ENCODE measurements at regions not wholly inside any gene's neighbourhood (a gene's known extent, or its start where the extent isn't known, plus 50 kb on each side); places are given as distances from the start of the nearest gene placed in this dataset.

- TF ChIP-seq CREM (IDR thresholded peaks at IDR 0.05; ENCODE audit: low read depth) (no peak), HDAC2 (IDR thresholded peaks at IDR 0.05) (no peak), ATF2 (IDR thresholded peaks at IDR 0.05; ENCODE audit: low read length) (no peak), ELK1 (IDR thresholded peaks at IDR 0.05; ENCODE audit: low read depth, low read length) (no peak), EZH2 (IDR thresholded peaks at IDR 0.05; ENCODE audit: borderline replicate concordance, control insufficient read depth, low read depth, low read length) (no peak), TAF1 (IDR thresholded peaks at IDR 0.05; ENCODE audit: borderline replicate concordance, low read depth, low read length) (no peak)
Measured at GRCh38 chr17:33528846-33529245, 235.8 kb upstream of the ASIC2 start (continued).

GRCh38 chr17:33529816-33530215 lies 236.7 kb upstream of the ASIC2 start:
- DNase-seq (ENCODE audit: low read depth, low spot score) (no peak), FAIRE-seq (no peak), ATAC-seq (no peak)
- Histone ChIP-seq H3K9ac (ENCODE audit: control insufficient read depth, insufficient read depth, low read length) (no peak overlapping the region), H4K20me1 (ENCODE audit: control insufficient read depth, insufficient read depth) (no peaks in the 10 kb centered on the region), H3K4me1 (ENCODE audit: control insufficient read depth, insufficient read depth, low read length) (no peaks in the 10 kb centered on the region), H2AFZ (ENCODE audit: control insufficient read depth, low read depth, low read length) (no peak overlapping the region), H3K9me3 (replicated peaks; ENCODE audit: control insufficient read depth, insufficient read depth, low read length) (no peaks in the 10 kb centered on the region; the same call in 2 of the 3 replicates), H3K4me3 (no peak overlapping the region), H3K79me2 (ENCODE audit: control insufficient read depth, insufficient read depth, low read length) (no peaks in the 10 kb centered on the region), H3K27ac (ENCODE audit: control insufficient read depth, insufficient read depth) (no peak overlapping the region), H3K4me2 (ENCODE audit: control insufficient read depth, insufficient read depth) (no peak overlapping the region), H3K36me3 (ENCODE audit: control insufficient read depth in 2 of 2, insufficient read depth in 2 of 2, low read length in 1 of 2) (no peaks in the 10 kb centered on the region), H3K27me3 (replicated peaks in 1 of 2; ENCODE audit: control insufficient read depth in 2 of 2, insufficient read depth in 2 of 2, low read length in 1 of 2) (peaks cover 0 to 4% of the 10 kb centered on the region in 2 experiments; a peak in 1 of 4 replicates)
- RAD21 ChIA-PET (ENCODE audit: unreplicated experiment) = no interaction called here
- intact Hi-C loops (cut with micrococcal nuclease; ENCODE audit: unreplicated experiment) = no loop called here
- SMC1A ChIA-PET (ENCODE audit: uncharacterized antibody, unreplicated experiment) = interaction anchor here (1.6 kb wide), 1 partner anchor 10 kb away, joined by 5 read pairs; no protein-coding TSS in a partner anchor
- POLR2A ChIA-PET = no interaction called here
- CTCF ChIA-PET = interaction anchor here (1.1 to 1.6 kb wide), 3 partner anchors 8 to 145 kb away, joined by 3 to 7 read pairs (median 5); no protein-coding TSS in a partner anchor
- no TSS peak for BruUV-seq (replicated peaks)
- in situ Hi-C loops (cut with MboI) = loop anchor here (10.0 kb wide), 2 partner anchors 65 to 225 kb away; no protein-coding TSS in a partner anchor
- WGBS (ENCODE audit: insufficient coverage, insufficient replicate concordance, low lambda C conversion rate, missing lambda C conversion rate) = under 1% methylated on average over 9 of the region's 9 CpGs
- TF ChIP-seq SIN3A (IDR thresholded peaks at IDR 0.05; ENCODE audit: low read depth, low read length) (no peak), TCF7 (IDR thresholded peaks at IDR 0.05; ENCODE audit: borderline replicate concordance) (no peak), CEBPZ (IDR thresholded peaks at IDR 0.05; ENCODE audit: low read depth, low read length) (no peak), YY1 (IDR thresholded peaks at IDR 0.05; ENCODE audit: low read depth, low read length) (no peak), FOXM1 (IDR thresholded peaks at IDR 0.05; ENCODE audit: low read depth, low read length) (no peak)
- TF ChIP-seq, protein P1, sequence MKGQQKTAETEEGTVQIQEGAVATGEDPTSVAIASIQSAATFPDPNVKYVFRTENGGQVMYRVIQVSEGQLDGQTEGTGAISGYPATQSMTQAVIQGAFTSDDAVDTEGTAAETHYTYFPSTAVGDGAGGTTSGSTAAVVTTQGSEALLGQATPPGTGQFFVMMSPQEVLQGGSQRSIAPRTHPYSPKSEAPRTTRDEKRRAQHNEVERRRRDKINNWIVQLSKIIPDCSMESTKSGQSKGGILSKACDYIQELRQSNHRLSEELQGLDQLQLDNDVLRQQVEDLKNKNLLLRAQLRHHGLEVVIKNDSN (IDR thresholded peaks at IDR 0.05; ENCODE audit: borderline replicate concordance, extremely low read length, insufficient read depth, low read depth, low read length) = no peak

Measured in GM12878 (cell line).